CD4-positive, CD25-positive, alpha-beta regulatory T cell (primary cell): ENCODE measurements at regions not wholly inside any gene's neighbourhood (a gene's known extent, or its start where the extent isn't known, plus 50 kb on each side); places are given as distances from the start of the nearest gene placed in this dataset.
"Not testable (repeated sequence)": the region's sequence is repeated elsewhere in the genome, so short reads cannot be mapped to it uniquely, and the experiment has no call there.

Experiments used
- ATAC-seq, 2 donors: fragments of 150-1000 bp; cut with Tn5 transposase; one replicate each; pipeline ENCODE4 v1.10.0; 2021; ENCODE audit warnings: low read depth in 2 of 2, moderate number of reproducible peaks in 2 of 2, moderate library complexity in 1 of 2
- DNase-seq, 3 donors: peaks; one replicate each; pipeline versions ENCODE4 v3.0.0 to v3.0.0-alpha.2; 2012 to 2022; ENCODE audit warnings: mixed read lengths in 1 of 3
- H3K27ac ChIP-seq: one replicate; pipeline ENCODE4 v1.7.0; 2013; ENCODE audit warnings: mild to moderate bottlenecking, low read length; ENCODE audit not compliant: insufficient read depth, poor library complexity, severe bottlenecking
- H3K27me3 ChIP-seq: one replicate; pipeline ENCODE4 v1.7.0; 2013; ENCODE audit warnings: low read length; ENCODE audit not compliant: control insufficient read depth, insufficient read depth
- H3K36me3 ChIP-seq: one replicate; pipeline ENCODE4 v1.7.0; 2013; ENCODE audit warnings: mild to moderate bottlenecking, low read length, moderate library complexity; ENCODE audit not compliant: control insufficient read depth, insufficient read depth
- H3K4me1 ChIP-seq: 2 replicates; pipeline ENCODE4 v1.7.0; 2013; ENCODE audit warnings: mild to moderate bottlenecking, low read length; ENCODE audit not compliant: insufficient read depth, control insufficient read depth, poor library complexity, severe bottlenecking
- H3K4me3 ChIP-seq: one replicate; pipeline ENCODE4 v1.7.0; 2013; ENCODE audit warnings: low read depth, mild to moderate bottlenecking, low read length, moderate library complexity
- H3K9me3 ChIP-seq, 2 experiments: 1 replicate in 1 of 2; 2 replicates in 1 of 2; pipeline ENCODE4 v1.7.0; 2013; ENCODE audit warnings: low read length in 2 of 2, mild to moderate bottlenecking in 1 of 2, moderate library complexity in 1 of 2; ENCODE audit not compliant: control insufficient read depth in 2 of 2
- H3K27ac Mint-ChIP-seq, 3 donors: one replicate each; pipeline ENCODE4 v1.8.0; 2020 to 2022; ENCODE audit warnings: mild to moderate bottlenecking in 3 of 3, mixed read lengths in 3 of 3, moderate library complexity in 2 of 3
- H3K27me3 Mint-ChIP-seq: one replicate; pipeline ENCODE4 v1.8.0; 2022; ENCODE audit warnings: mild to moderate bottlenecking, mixed read lengths
- H3K36me3 Mint-ChIP-seq: one replicate; pipeline ENCODE4 v1.8.0; 2020; ENCODE audit warnings: mixed read lengths
- H3K4me1 Mint-ChIP-seq, 4 donors: one replicate each; pipeline ENCODE4 v1.8.0; 2020 to 2022; ENCODE audit warnings: mixed read lengths in 4 of 4, mild to moderate bottlenecking in 1 of 4
- H3K4me3 Mint-ChIP-seq, 4 donors: one replicate each; pipeline ENCODE4 v1.8.0; 2020 to 2022; ENCODE audit warnings: mild to moderate bottlenecking in 4 of 4, mixed read lengths in 4 of 4, moderate library complexity in 3 of 4
- H3K9me3 Mint-ChIP-seq, 7 donors: one replicate each; pipeline ENCODE4 v1.8.0; 2020 to 2022; ENCODE audit warnings: mixed read lengths in 7 of 7, mild to moderate bottlenecking in 3 of 7, moderate library complexity in 2 of 7

- no peaks in the 10 kb centered on the region for H3K36me3 Mint-ChIP-seq
- no peaks in the 10 kb centered on the region for H3K4me1 Mint-ChIP-seq
- Histone ChIP-seq H3K4me1 (no peaks in the 10 kb centered on the region), H3K27ac (no peak overlapping the region), H3K36me3 (no peaks in the 10 kb centered on the region), H3K9me3 (no peaks in the 10 kb centered on the region), H3K4me3 (no peak overlapping the region), H3K27me3 (no peaks in the 10 kb centered on the region)
- DNase-seq (no peak), ATAC-seq (no peak)
- H3K4me3 Mint-ChIP-seq = no peak overlapping the region
- no peak overlapping the region for H3K27ac Mint-ChIP-seq
- H3K27me3 Mint-ChIP-seq = no peaks in the 10 kb centered on the region
- peaks cover 0 to 10% (median 5%) of the 10 kb centered on the region in 7 donors for H3K9me3 Mint-ChIP-seq
Observed at GRCh38 chr5:111922344-111922743, 165.3 kb upstream of the NREP start.

- H3K36me3 ChIP-seq, H3K9me3 ChIP-seq, H3K27ac ChIP-seq, DNase-seq, H3K27me3 Mint-ChIP-seq, H3K27me3 ChIP-seq, H3K4me3 Mint-ChIP-seq, H3K4me1 ChIP-seq, H3K4me1 Mint-ChIP-seq, H3K27ac Mint-ChIP-seq, ATAC-seq, H3K4me3 ChIP-seq, H3K36me3 Mint-ChIP-seq: not testable (repeated sequence)
- peaks cover 0 to 10% (median 5%) of the 10 kb centered on the region in 7 donors for H3K9me3 Mint-ChIP-seq
Observed at GRCh38 chr5:111921691-111922090, 164.7 kb upstream of the NREP start.

GRCh38 chr5:111914966-111915636 is 158.1 kb upstream of the NREP start:
- H3K4me1 Mint-ChIP-seq = no peaks in the 10 kb centered on the region
- Histone ChIP-seq H3K4me3 (no peak overlapping the region), H3K4me1 (no peaks in the 10 kb centered on the region), H3K36me3 (no peaks in the 10 kb centered on the region), H3K27ac (no peak overlapping the region), H3K27me3 (no peaks in the 10 kb centered on the region), H3K9me3 (no peaks in the 10 kb centered on the region)
- ATAC-seq (no peak), DNase-seq (no peak)
- H3K9me3 Mint-ChIP-seq = peaks cover 0 to 14% (median 6%) of the 10 kb centered on the region in 7 donors
- no peaks in the 10 kb centered on the region for H3K27me3 Mint-ChIP-seq
- H3K36me3 Mint-ChIP-seq = no peaks in the 10 kb centered on the region
- H3K27ac Mint-ChIP-seq = no peak overlapping the region
- H3K4me3 Mint-ChIP-seq = no peak overlapping the region

- Mint-ChIP-seq H3K27me3 (no peaks in the 10 kb centered on the region), H3K4me3 (no peak overlapping the region), H3K4me1 (no peaks in the 10 kb centered on the region), H3K9me3 (peaks cover 0 to 11% (median 3%) of the 10 kb centered on the region in 7 donors), H3K36me3 (no peaks in the 10 kb centered on the region), H3K27ac (no peak overlapping the region)
- peaks cover 0 to 2% of the 10 kb centered on the region in 2 experiments for H3K9me3 ChIP-seq
- H3K27ac ChIP-seq = no peak overlapping the region
- ATAC-seq (no peak), DNase-seq (no peak)
- no peak overlapping the region for H3K4me3 ChIP-seq
- no peaks in the 10 kb centered on the region for H3K27me3 ChIP-seq
- no peaks in the 10 kb centered on the region for H3K4me1 ChIP-seq
- no peaks in the 10 kb centered on the region for H3K36me3 ChIP-seq
Observed at GRCh38 chr5:111902436-111902835, 145.4 kb upstream of the NREP start.

GRCh38 chr5:111901296-111901695 is 144.3 kb upstream of the NREP start:
- Mint-ChIP-seq H3K36me3 (no peaks in the 10 kb centered on the region), H3K9me3 (peaks cover 0 to 16% (median 3%) of the 10 kb centered on the region in 7 donors), H3K4me1 (no peaks in the 10 kb centered on the region), H3K4me3 (peak overlapping the region in 1 of 4 donors; percentile 7), H3K27me3 (no peaks in the 10 kb centered on the region), H3K27ac (no peak overlapping the region)
- H3K4me1 ChIP-seq = no peaks in the 10 kb centered on the region
- H3K4me3 ChIP-seq = no peak overlapping the region
- H3K27ac ChIP-seq = no peak overlapping the region
- no peaks in the 10 kb centered on the region for H3K36me3 ChIP-seq
- DNase-seq (no peak), ATAC-seq (no peak)
- H3K9me3 ChIP-seq = peaks cover 0 to 2% of the 10 kb centered on the region in 2 experiments
- no peaks in the 10 kb centered on the region for H3K27me3 ChIP-seq

- Histone ChIP-seq H3K4me3 (no peak overlapping the region), H3K27me3 (no peaks in the 10 kb centered on the region), H3K36me3 (no peaks in the 10 kb centered on the region), H3K27ac (no peak overlapping the region), H3K4me1 (no peaks in the 10 kb centered on the region), H3K9me3 (peaks cover 0 to 4% of the 10 kb centered on the region in 2 experiments)
- peaks cover 2 to 9% (median 6%) of the 10 kb centered on the region in 7 donors for H3K9me3 Mint-ChIP-seq
- no peaks in the 10 kb centered on the region for H3K36me3 Mint-ChIP-seq
- no peak overlapping the region for H3K4me3 Mint-ChIP-seq
- no peaks in the 10 kb centered on the region for H3K27me3 Mint-ChIP-seq
- H3K27ac Mint-ChIP-seq = no peak overlapping the region
- DNase-seq (no peak), ATAC-seq (no peak)
- no peaks in the 10 kb centered on the region for H3K4me1 Mint-ChIP-seq
Observed at GRCh38 chr5:111892949-111893348, 136.0 kb upstream of the NREP start.

GRCh38 chr5:111887706-111888105 is 130.7 kb upstream of the NREP start:
- Histone ChIP-seq H3K27me3 (no peaks in the 10 kb centered on the region), H3K4me3 (no peak overlapping the region), H3K27ac (no peak overlapping the region), H3K9me3 (peaks cover 0 to 4% of the 10 kb centered on the region in 2 experiments), H3K36me3 (no peaks in the 10 kb centered on the region), H3K4me1 (no peaks in the 10 kb centered on the region)
- Mint-ChIP-seq H3K27ac (no peak overlapping the region), H3K9me3 (peaks cover 0 to 10% (median 4%) of the 10 kb centered on the region in 7 donors), H3K4me3 (no peak overlapping the region), H3K36me3 (no peaks in the 10 kb centered on the region), H3K4me1 (no peaks in the 10 kb centered on the region), H3K27me3 (no peaks in the 10 kb centered on the region)
- no peak for DNase-seq
- no peak for ATAC-seq

- no peak overlapping the region for H3K4me3 ChIP-seq
- H3K27ac Mint-ChIP-seq = no peak overlapping the region
- H3K36me3 ChIP-seq = no peaks in the 10 kb centered on the region
- H3K4me1 ChIP-seq = no peaks in the 10 kb centered on the region
- no peaks in the 10 kb centered on the region for H3K27me3 Mint-ChIP-seq
- H3K4me3 Mint-ChIP-seq = no peak overlapping the region
- no peaks in the 10 kb centered on the region for H3K36me3 Mint-ChIP-seq
- peaks cover 0 to 4% (median 2%) of the 10 kb centered on the region in 7 donors for H3K9me3 Mint-ChIP-seq
- ATAC-seq (no peak), DNase-seq (no peak)
- no peaks in the 10 kb centered on the region for H3K4me1 Mint-ChIP-seq
- no peaks in the 10 kb centered on the region for H3K9me3 ChIP-seq
- H3K27me3 ChIP-seq = no peaks in the 10 kb centered on the region
- H3K27ac ChIP-seq = no peak overlapping the region
Observed at GRCh38 chr5:111869681-111870080, 112.7 kb upstream of the NREP start.
